K562 (cell line): ENCODE measurements at regions not wholly inside any gene's neighbourhood (a gene's known extent, or its start where the extent isn't known, plus 50 kb on each side); places are given as distances from the start of the nearest gene placed in this dataset.

Experiments
- ATAC-seq: fragments of 200-7000 bp; cut with Tn5 transposase; 3 replicates; pipeline ENCODE4 v1.9.1; 2020; ENCODE audit warnings: moderate library complexity
- BruUV-seq: library from RNA; stranded (reverse); fragments of 400-500 nt; replicated peaks from 2 replicates; lab custom pipeline; 2021; lab: Mats Ljungman, UMichigan
- CTCF ChIA-PET: fragments of 300-600 bp; formaldehyde crosslinking; extraction: SDS; loops from one replicate; lab custom pipeline; 2021; ENCODE audit warnings: low intra/inter-chr PET ratio; lab: Yijun Ruan, JAX
- POLR2A ChIA-PET: fragments of 300-600, 350-650 bp; sonication (Branson Sonifier 250); formaldehyde crosslinking; extraction: SDS; loops from one replicate; lab custom pipeline; 2021; ENCODE audit warnings: antibody characterized with exemption, inconsistent platforms; lab: Yijun Ruan, JAX
- DNase-seq, 4 experiments: peaks; one replicate each; pipeline versions ENCODE4 v3.0.0 to v3.0.0-alpha.2; 2011 to 2018; ENCODE audit warnings: low spot score in 3 of 4, mixed read lengths in 3 of 4; ENCODE audit errors: extremely low read depth in 1 of 4
- FAIRE-seq: peaks from 2 replicates; lab custom pipeline; 2011; peaks lifted over from hg19 to GRCh38; lab: Jason Lieb, UNC
- H2AFZ ChIP-seq: 2 replicates; pipeline ENCODE4 v1.6.0; 2011; ENCODE audit warnings: low read depth, low read length, control low read depth, inconsistent platforms
- H3K27ac ChIP-seq: fragments of 200-600 bp; 3 replicates; pipeline ENCODE4 v1.8.0; 2011; ENCODE audit warnings: low read depth, mild to moderate bottlenecking, control low read depth, inconsistent platforms, low read length, moderate library complexity, mixed read lengths; ENCODE audit errors: extremely low read depth
- H3K27me3 ChIP-seq, 2 experiments: fragments of 300-600 bp in 1 of 2; 2 replicates in 1 of 2; 3 replicates in 1 of 2; pipeline versions ENCODE4 v1.6.0 to v1.8.0; 2011; ENCODE audit warnings: inconsistent platforms in 2 of 2, low read length in 2 of 2, mild to moderate bottlenecking in 1 of 2, mixed read lengths in 1 of 2, moderate library complexity in 1 of 2; ENCODE audit not compliant: control insufficient read depth in 2 of 2, insufficient read depth in 2 of 2
- H3K36me3 ChIP-seq: fragments of 300-600 bp; 3 replicates; pipeline ENCODE4 v1.8.0; 2011; ENCODE audit warnings: mild to moderate bottlenecking, low read length, inconsistent platforms; ENCODE audit not compliant: control insufficient read depth, insufficient read depth
- H3K4me1 ChIP-seq, 2 experiments: fragments of 200-600 bp in 1 of 2; replicated peaks in 1 of 2; 2 replicates in 1 of 2; 3 replicates in 1 of 2; pipeline versions ENCODE4 v1.5.1 to v1.8.0; 2011; ENCODE audit warnings: inconsistent platforms in 2 of 2, low read length in 2 of 2, mild to moderate bottlenecking in 1 of 2, mixed read lengths in 1 of 2, moderate library complexity in 1 of 2; ENCODE audit not compliant: control insufficient read depth in 2 of 2, insufficient read depth in 2 of 2
- H3K4me2 ChIP-seq: 2 replicates; pipeline ENCODE4 v1.6.1; 2011; ENCODE audit warnings: low read length, control low read depth, inconsistent platforms, mixed read lengths; ENCODE audit not compliant: insufficient read depth
- H3K4me3 ChIP-seq: fragments of 200-600 bp; sonication (generic), shearing (Covaris generic); 2 replicates; pipeline ENCODE4 v1.5.1; 2016; ENCODE audit warnings: control low read depth, inconsistent platforms
- H3K79me2 ChIP-seq: fragments of 200-600 bp; 3 replicates; pipeline ENCODE4 v1.8.0; 2011; ENCODE audit warnings: low read length, inconsistent platforms; ENCODE audit not compliant: control insufficient read depth, insufficient read depth
- H3K9ac ChIP-seq, 2 experiments: 2 replicates each; pipeline versions ENCODE4 v1.6.0 to v1.6.1; 2011; ENCODE audit warnings: low read depth in 2 of 2, low read length in 2 of 2, control low read depth in 1 of 2, inconsistent platforms in 1 of 2, mild to moderate bottlenecking in 1 of 2, mixed read lengths in 1 of 2; ENCODE audit not compliant: insufficient read depth in 1 of 2
- H3K9me1 ChIP-seq: one replicate; pipeline ENCODE4 v1.6.0; 2011; ENCODE audit warnings: inconsistent platforms, mild to moderate bottlenecking, low read length, moderate library complexity; ENCODE audit not compliant: control insufficient read depth, insufficient read depth
- H3K9me3 ChIP-seq: replicated peaks from 2 replicates; pipeline ENCODE4 v1.5.1; 2011; ENCODE audit warnings: low read depth, low read length, inconsistent platforms; ENCODE audit not compliant: control insufficient read depth, insufficient read depth
- H4K20me1 ChIP-seq: replicated peaks from 2 replicates; pipeline ENCODE4 v1.6.1; 2011; ENCODE audit warnings: low read length, inconsistent platforms, mixed read lengths; ENCODE audit not compliant: control insufficient read depth, insufficient read depth
- BRD4 ChIP-seq: fragments of 200-600 bp; sonication (generic); IDR thresholded peaks from 2 replicates; pipeline ENCODE4 v1.6.1; 2017; ENCODE audit warnings: inconsistent platforms
- FOXK1 ChIP-seq: sonication (generic); formaldehyde crosslinking; IDR thresholded peaks from 2 replicates; pipeline ENCODE4 v1.8.0; 2022; ENCODE audit warnings: missing genetic modification reagents, mild to moderate bottlenecking, borderline replicate concordance
- LCOR ChIP-seq: sonication (generic); formaldehyde crosslinking; IDR thresholded peaks from 2 replicates; pipeline ENCODE4 v1.8.0; 2022; ENCODE audit warnings: mild to moderate bottlenecking, missing genetic modification reagents
- PML ChIP-seq: IDR thresholded peaks from 2 replicates; pipeline ENCODE4 v1.6.1; 2012; ENCODE audit warnings: low read length, inconsistent platforms
- TEAD2 ChIP-seq: fragments of 450-650 bp; IDR thresholded peaks from 2 replicates; pipeline ENCODE4 v1.6.1; 2016; ENCODE audit warnings: missing genetic modification characterization, control low read depth, missing compliant biosample characterization
- TSHZ1 ChIP-seq: fragments of 250-450 bp; sonication (Bioruptor Pico); IDR thresholded peaks from 2 replicates; pipeline ENCODE4 v1.4.0; 2020; ENCODE audit warnings: mild to moderate bottlenecking, moderate library complexity
- YBX1 ChIP-seq: fragments of 450-650 bp; IDR thresholded peaks from 2 replicates; pipeline ENCODE4 v1.7.1; 2016; ENCODE audit warnings: mild to moderate bottlenecking
- ZKSCAN3 ChIP-seq: fragments of 250-450 bp; sonication (Bioruptor Pico); IDR thresholded peaks from 2 replicates; pipeline ENCODE4 v1.4.0; 2020
- ZNF146 ChIP-seq: IDR thresholded peaks from one replicate; pipeline ENCODE4 v1.6.1; 2018; ENCODE audit warnings: missing compliant biosample characterization; ENCODE audit not compliant: unreplicated experiment
- ZNF316 ChIP-seq: fragments of 450-650 bp; IDR thresholded peaks from 2 replicates; pipeline ENCODE4 v1.6.1; 2016
- WGBS: fragments of 100-300 bp; shearing (Covaris generic); methylation state at CpG from one replicate; pipeline ENCODE4 v1.1.6; 2016; ENCODE audit warnings: low coverage, mixed read lengths; ENCODE audit not compliant: insufficient coverage; ENCODE audit errors: missing lambda C conversion rate; 5-methylcytosine and 5-hydroxymethylcytosine counted together
- in situ Hi-C: fragments of 300-500 bp; cut with MboI; formaldehyde crosslinking; loops from 4 replicates; pipeline ENCODE4 v1.15.0; 2018; ENCODE audit warnings: inconsistent platforms, mixed read lengths
- intact Hi-C: fragments of 100-400 bp; cut with micrococcal nuclease; formaldehyde crosslinking; loops from 2 replicates; pipeline ENCODE4 v1.14.2; 2022

- POLR2A ChIA-PET, result no interaction called here
- intact Hi-C loops, result no loop called here
Measured at GRCh38 chr18:24799720-24800119, 339.3 kb downstream of the HRH4 start.

More at GRCh38 chr18:24799720-24800119, 339.3 kb downstream of the HRH4 start:
- Histone ChIP-seq H2AFZ (no peak overlapping the region), H4K20me1 (no peaks in the 10 kb centered on the region), H3K9me3 (no peaks in the 10 kb centered on the region), H3K79me2 (no peaks in the 10 kb centered on the region), H3K9me1 (no peaks in the 10 kb centered on the region), H3K27me3 (no peaks in the 10 kb centered on the region), H3K4me3 (no peak overlapping the region), H3K4me2 (no peak overlapping the region), H3K4me1 (no peaks in the 10 kb centered on the region), H3K36me3 (no peaks in the 10 kb centered on the region), H3K9ac (no peak overlapping the region), H3K27ac (no peak overlapping the region)
- BruUV-seq, result no TSS peak
- CTCF ChIA-PET, result no interaction called here
- in situ Hi-C loops, result no loop called here
- WGBS, result 1% methylated on average over 4 of the region's 4 CpGs
- TF ChIP-seq LCOR (CRISPR knock-in tag) (no peak), ZNF146 (CRISPR knock-in tag) (no peak), ZNF316 (no peak), TEAD2 (no peak), TSHZ1 (CRISPR knock-in tag) (no peak), FOXK1 (CRISPR knock-in tag) (no peak), PML (no peak), ZKSCAN3 (CRISPR knock-in tag) (no peak), YBX1 (no peak), BRD4 (no peak)
- FAIRE-seq (no peak), ATAC-seq (no peak), DNase-seq (no peak)
